ENCODE measurements at regions not wholly inside any gene's neighbourhood (a gene's known extent, or its start where the extent isn't known, plus 50 kb on each side); places are given as distances from the start of the nearest gene placed in this dataset.

DNA sequence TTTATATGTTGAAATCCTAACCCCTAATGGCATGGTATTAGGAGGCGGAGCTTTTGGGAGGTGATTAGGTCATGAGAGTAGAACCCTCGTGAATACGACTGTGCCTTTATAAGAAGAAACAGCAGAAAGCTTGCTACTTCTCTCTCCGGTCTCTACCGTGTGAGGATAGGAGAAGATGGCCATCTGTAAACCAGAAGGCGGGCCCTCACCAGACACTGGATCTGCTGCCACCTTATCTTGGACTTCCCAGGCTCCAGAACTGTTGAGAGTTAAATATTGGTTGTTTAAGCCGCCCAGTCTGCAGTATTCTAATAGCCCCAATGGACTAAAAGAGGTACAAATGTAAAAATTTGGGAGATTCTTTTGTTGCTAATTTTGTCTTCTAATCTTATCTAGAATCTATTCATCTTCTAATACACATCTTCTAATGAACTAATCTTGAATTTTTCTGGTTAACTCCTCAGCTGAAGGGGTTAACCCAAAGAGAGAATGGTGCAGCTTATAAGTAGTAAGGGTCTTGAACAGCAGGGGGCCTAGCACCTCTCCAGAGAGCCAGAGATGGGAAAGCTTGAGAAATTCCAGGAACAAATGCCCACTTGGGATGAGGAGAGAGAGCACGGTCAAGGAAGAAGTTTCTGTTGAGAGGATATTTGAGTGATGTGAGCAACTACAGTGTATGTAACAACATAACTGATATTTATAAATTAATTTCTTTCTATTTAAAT lies 264.0 kb upstream of the GRIP1 start:
- TF ChIP-seq, protein P1, sequence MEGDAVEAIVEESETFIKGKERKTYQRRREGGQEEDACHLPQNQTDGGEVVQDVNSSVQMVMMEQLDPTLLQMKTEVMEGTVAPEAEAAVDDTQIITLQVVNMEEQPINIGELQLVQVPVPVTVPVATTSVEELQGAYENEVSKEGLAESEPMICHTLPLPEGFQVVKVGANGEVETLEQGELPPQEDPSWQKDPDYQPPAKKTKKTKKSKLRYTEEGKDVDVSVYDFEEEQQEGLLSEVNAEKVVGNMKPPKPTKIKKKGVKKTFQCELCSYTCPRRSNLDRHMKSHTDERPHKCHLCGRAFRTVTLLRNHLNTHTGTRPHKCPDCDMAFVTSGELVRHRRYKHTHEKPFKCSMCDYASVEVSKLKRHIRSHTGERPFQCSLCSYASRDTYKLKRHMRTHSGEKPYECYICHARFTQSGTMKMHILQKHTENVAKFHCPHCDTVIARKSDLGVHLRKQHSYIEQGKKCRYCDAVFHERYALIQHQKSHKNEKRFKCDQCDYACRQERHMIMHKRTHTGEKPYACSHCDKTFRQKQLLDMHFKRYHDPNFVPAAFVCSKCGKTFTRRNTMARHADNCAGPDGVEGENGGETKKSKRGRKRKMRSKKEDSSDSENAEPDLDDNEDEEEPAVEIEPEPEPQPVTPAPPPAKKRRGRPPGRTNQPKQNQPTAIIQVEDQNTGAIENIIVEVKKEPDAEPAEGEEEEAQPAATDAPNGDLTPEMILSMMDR (IDR thresholded peaks at IDR 0.05; ENCODE audit: poor library complexity, severe bottlenecking): no peak
- TF ChIP-seq MXI1 (conservative IDR thresholded peaks at IDR 0.05; ENCODE audit: poor library complexity, severe bottlenecking) (no peak), SMC3 (conservative IDR thresholded peaks at IDR 0.05; ENCODE audit: poor library complexity) (no peak)
